Type B pancreatic cell (in vitro differentiated cells): ENCODE measurements at regions not wholly inside any gene's neighbourhood (a gene's known extent, or its start where the extent isn't known, plus 50 kb on each side); places are given as distances from the start of the nearest gene placed in this dataset.
A peak's percentile ranks its signal among the peaks of the same experiment; 100 is the strongest.

Experiments
- DNase-seq: peaks from one replicate; pipeline ENCODE4 v3.0.0; 2021; ENCODE audit warnings: mixed read lengths; ENCODE audit not compliant: unreplicated experiment; ENCODE audit errors: extremely low spot score
- H3K27ac Mint-ChIP-seq: 2 replicates; pipeline ENCODE4 v1.8.0; 2021; ENCODE audit warnings: mild to moderate bottlenecking, mixed read lengths
- H3K27me3 Mint-ChIP-seq: 2 replicates; pipeline ENCODE4 v1.8.0; 2021; ENCODE audit warnings: mixed read lengths
- H3K36me3 Mint-ChIP-seq: 2 replicates; pipeline ENCODE4 v1.8.0; 2021; ENCODE audit warnings: mixed read lengths
- H3K4me1 Mint-ChIP-seq: one replicate; pipeline ENCODE4 v1.8.0; 2021; ENCODE audit warnings: mixed read lengths; ENCODE audit not compliant: unreplicated experiment
- H3K4me3 Mint-ChIP-seq: 2 replicates; pipeline ENCODE4 v1.8.0; 2021; ENCODE audit warnings: mild to moderate bottlenecking, mixed read lengths
- H3K9me3 Mint-ChIP-seq: 2 replicates; pipeline ENCODE4 v1.8.0; 2021; ENCODE audit warnings: mixed read lengths
- CTCF ChIP-seq: fragments of 200-600 bp; sonication (generic); conservative IDR thresholded peaks from 2 replicates; pipeline ENCODE4 v1.5.0; 2021; ENCODE audit warnings: antibody characterized with exemption, mild to moderate bottlenecking

- Mint-ChIP-seq H3K9me3 (no peaks in the 10 kb centered on the region), H3K36me3 (no peaks in the 10 kb centered on the region), H3K27me3 (peaks cover 8% of the 10 kb centered on the region), H3K27ac (no peak overlapping the region), H3K4me3 (no peak overlapping the region), H3K4me1 (peaks cover 17% of the 10 kb centered on the region)
- no peak for DNase-seq
- no peak for TF ChIP-seq CTCF
These were observed 109.9 kb upstream of the PTPRM start for GRCh38 chr18:7457262-7457661.

- no peak for DNase-seq
These were observed 108.2 kb upstream of the PTPRM start for GRCh38 chr18:7458884-7459283.

GRCh38 chr18:7459851-7460770 is 107.0 kb upstream of the PTPRM start:
- H3K9me3 Mint-ChIP-seq: no peaks in the 10 kb centered on the region
- H3K4me1 Mint-ChIP-seq: peaks cover 17% of the 10 kb centered on the region
- no peaks in the 10 kb centered on the region for H3K36me3 Mint-ChIP-seq
- H3K4me3 Mint-ChIP-seq: peak overlapping the region; percentile 44
- DNase-seq: no peak
- no peak overlapping the region for H3K27ac Mint-ChIP-seq
- no peak for TF ChIP-seq CTCF
- H3K27me3 Mint-ChIP-seq: peaks cover 5% of the 10 kb centered on the region

More at GRCh38 chr18:7458884-7459283, 108.2 kb upstream of the PTPRM start:
- H3K4me3 Mint-ChIP-seq: no peak overlapping the region
- H3K36me3 Mint-ChIP-seq: no peaks in the 10 kb centered on the region
- TF ChIP-seq CTCF: no peak
- peaks cover 5% of the 10 kb centered on the region for H3K27me3 Mint-ChIP-seq
- peaks cover 17% of the 10 kb centered on the region for H3K4me1 Mint-ChIP-seq
- no peaks in the 10 kb centered on the region for H3K9me3 Mint-ChIP-seq
- H3K27ac Mint-ChIP-seq: no peak overlapping the region

GRCh38 chr18:7464245-7464966 is 102.7 kb upstream of the PTPRM start:
- Mint-ChIP-seq H3K4me1 (peaks cover 27% of the 10 kb centered on the region), H3K27ac (no peak overlapping the region), H3K36me3 (no peaks in the 10 kb centered on the region), H3K4me3 (no peak overlapping the region), H3K27me3 (peaks cover 5% of the 10 kb centered on the region), H3K9me3 (no peaks in the 10 kb centered on the region)
- no peak for TF ChIP-seq CTCF
- DNase-seq: no peak

GRCh38 chr18:7466190-7466589 is 100.9 kb upstream of the PTPRM start:
- H3K27me3 Mint-ChIP-seq: no peaks in the 10 kb centered on the region
- no peaks in the 10 kb centered on the region for H3K36me3 Mint-ChIP-seq
- H3K4me3 Mint-ChIP-seq: no peak overlapping the region
- no peak for TF ChIP-seq CTCF
- peaks cover 10% of the 10 kb centered on the region for H3K4me1 Mint-ChIP-seq
- H3K27ac Mint-ChIP-seq: no peak overlapping the region
- no peaks in the 10 kb centered on the region for H3K9me3 Mint-ChIP-seq
- DNase-seq: no peak
